ENCODE measurements at regions not wholly inside any gene's neighbourhood (a gene's known extent, or its start where the extent isn't known, plus 50 kb on each side); places are given as distances from the start of the nearest gene placed in this dataset.

- Histone ChIP-seq H3K4me1 (ENCODE audit: control insufficient read depth, insufficient read depth, low read length) (peaks cover 13% of the 10 kb centered on the region), H3K79me2 (ENCODE audit: control insufficient read depth, insufficient read depth, low read length) (no peaks in the 10 kb centered on the region), H3K9me3 (replicated peaks; ENCODE audit: control insufficient read depth, insufficient read depth, low read length) (no peaks in the 10 kb centered on the region; the same call in 1 of the 3 replicates), H3K9ac (ENCODE audit: control insufficient read depth, insufficient read depth, low read length) (no peak overlapping the region), H2AFZ (ENCODE audit: control insufficient read depth, low read depth, low read length) (no peak overlapping the region), H3K4me3 (no peak overlapping the region), H4K20me1 (ENCODE audit: control insufficient read depth, insufficient read depth) (no peaks in the 10 kb centered on the region), H3K36me3 (ENCODE audit: control insufficient read depth in 2 of 2, insufficient read depth in 2 of 2, low read length in 1 of 2) (no peaks in the 10 kb centered on the region), H3K27me3 (replicated peaks in 1 of 2; ENCODE audit: control insufficient read depth in 2 of 2, insufficient read depth in 2 of 2, low read length in 1 of 2) (no peaks in the 10 kb centered on the region), H3K4me2 (ENCODE audit: control insufficient read depth, insufficient read depth) (no peak overlapping the region), H3K27ac (ENCODE audit: control insufficient read depth, insufficient read depth) (no peak overlapping the region)
- ChIA-PET POLR2A (interaction anchor here (1.6 kb wide), 1 partner anchor 8 kb away, joined by 7 read pairs; no protein-coding TSS in a partner anchor), RAD21 (ENCODE audit: unreplicated experiment) (no interaction called here), SMC1A (ENCODE audit: uncharacterized antibody, unreplicated experiment) (interaction anchor here (5.5 kb wide), 1 partner anchor 8 kb away, joined by 48 read pairs; no protein-coding TSS in a partner anchor), CTCF (no interaction called here)
- ATAC-seq (no peak), FAIRE-seq (no peak), DNase-seq (ENCODE audit: low read depth, low spot score) (no peak)
- intact Hi-C loops (cut with micrococcal nuclease; ENCODE audit: unreplicated experiment): no loop called here
- WGBS (ENCODE audit: insufficient coverage, insufficient replicate concordance, low lambda C conversion rate, missing lambda C conversion rate): 70% methylated on average over 7 of the region's 7 CpGs
- in situ Hi-C loops (cut with MboI): loop anchor here (10.0 kb wide), 1 partner anchor 591 kb away; the partner anchor contains the start of gene ELAC2
- no peak for TF ChIP-seq SPI1 (IDR thresholded peaks at IDR 0.05; ENCODE audit: borderline replicate concordance, insufficient read depth, low read depth, low read length)
- no peak for TF ChIP-seq SUZ12 (IDR thresholded peaks at IDR 0.05; ENCODE audit: unreplicated experiment)
- no peak for TF ChIP-seq MYB (IDR thresholded peaks at IDR 0.05; ENCODE audit: borderline replicate concordance, low read depth, low read length)
- no peak for TF ChIP-seq TCF12 (IDR thresholded peaks at IDR 0.05; ENCODE audit: low read depth, low read length)
- no peak for TF ChIP-seq PAX5 (IDR thresholded peaks at IDR 0.05; ENCODE audit: borderline replicate concordance, low read depth, low read length)
- no peak for TF ChIP-seq RCOR1 (conservative IDR thresholded peaks at IDR 0.05; ENCODE audit: low read depth, low read length)
- TF ChIP-seq NRF1 (conservative IDR thresholded peaks at IDR 0.05; ENCODE audit: low read depth, low read length): no peak
- TF ChIP-seq BMI1 (IDR thresholded peaks at IDR 0.05; ENCODE audit: borderline replicate concordance): no peak
- TF ChIP-seq GABPA (IDR thresholded peaks at IDR 0.05; ENCODE audit: low read depth): no peak
- BruUV-seq (replicated peaks): no TSS peak
These were observed 242.4 kb upstream of the MYOCD start for GRCh38 chr17:12423337-12423736.

All from GM12878 (cell line).